Fibroblast of lung (primary cell): ENCODE measurements at regions not wholly inside any gene's neighbourhood (a gene's known extent, or its start where the extent isn't known, plus 50 kb on each side); places are given as distances from the start of the nearest gene placed in this dataset.
A peak's percentile ranks its signal among the peaks of the same experiment; 100 is the strongest.
"Not testable (repeated sequence)": the region's sequence is repeated elsewhere in the genome, so short reads cannot be mapped to it uniquely, and the experiment has no call there.

Experiments
- DNase-seq, 2 donors: peaks; one replicate each; pipeline versions ENCODE4 v3.0.0 to v3.0.0-alpha.2; 2010; ENCODE audit warnings: low read depth in 2 of 2
- H2AFZ ChIP-seq: 2 replicates; pipeline ENCODE4 v1.5.1; 2012; ENCODE audit warnings: low read length, control low read depth, inconsistent platforms
- H3K27ac ChIP-seq: 2 replicates; pipeline ENCODE4 v1.5.1; 2011; ENCODE audit warnings: low read length, control low read depth; ENCODE audit not compliant: insufficient read depth
- H3K27me3 ChIP-seq: 2 replicates; pipeline ENCODE4 v1.5.1; 2011; ENCODE audit warnings: mild to moderate bottlenecking, low read length; ENCODE audit not compliant: control insufficient read depth, insufficient read depth
- H3K36me3 ChIP-seq: 2 replicates; pipeline ENCODE4 v1.5.1; 2011; ENCODE audit warnings: low read length; ENCODE audit not compliant: control insufficient read depth, insufficient read depth
- H3K4me1 ChIP-seq: 2 replicates; pipeline ENCODE4 v1.5.1; 2011; ENCODE audit warnings: low read length; ENCODE audit not compliant: control insufficient read depth, insufficient read depth; ENCODE audit errors: extremely low read depth
- H3K4me2 ChIP-seq: 2 replicates; pipeline ENCODE4 v1.5.1; 2011; ENCODE audit warnings: low read length, control low read depth; ENCODE audit not compliant: insufficient read depth; ENCODE audit errors: extremely low read depth
- H3K4me3 ChIP-seq, 4 experiments: fragments of 200-600 bp in 1 of 4; sonication (generic) in 1 of 4; replicated peaks in 1 of 4; 2 replicates each; pipeline ENCODE4 v1.5.1; 2011 to 2016; ENCODE audit warnings: low read length in 4 of 4, low read depth in 3 of 4, mild to moderate bottlenecking in 3 of 4, control low read depth in 2 of 4, inconsistent platforms in 1 of 4, mixed read lengths in 1 of 4; ENCODE audit not compliant: insufficient read depth in 1 of 4; ENCODE audit errors: control extremely low read depth in 1 of 4
- H3K79me2 ChIP-seq: 2 replicates; pipeline ENCODE4 v1.5.1; 2012; ENCODE audit warnings: mild to moderate bottlenecking, low read length, inconsistent platforms; ENCODE audit not compliant: control insufficient read depth, insufficient read depth
- H3K9ac ChIP-seq: 2 replicates; pipeline ENCODE4 v1.5.1; 2011; ENCODE audit warnings: mild to moderate bottlenecking, low read length, control low read depth; ENCODE audit not compliant: insufficient read depth
- H3K9me3 ChIP-seq: 2 replicates; pipeline ENCODE4 v1.5.1; 2012; ENCODE audit warnings: low read depth, low read length; ENCODE audit not compliant: control insufficient read depth, insufficient read depth
- H4K20me1 ChIP-seq: 2 replicates; pipeline ENCODE4 v1.5.1; 2011; ENCODE audit warnings: low read length; ENCODE audit not compliant: control insufficient read depth, insufficient read depth; ENCODE audit errors: extremely low read depth

GRCh38 chr2:87314622-87315021, 293.0 kb upstream of the PLGLB1 start:
- not testable (repeated sequence) for H3K9me3 ChIP-seq, H3K4me3 ChIP-seq, H3K27ac ChIP-seq, H3K36me3 ChIP-seq, H2AFZ ChIP-seq, DNase-seq, H3K4me2 ChIP-seq, H3K27me3 ChIP-seq, H3K79me2 ChIP-seq, H3K9ac ChIP-seq, H3K4me1 ChIP-seq, H4K20me1 ChIP-seq

- H3K4me2 ChIP-seq, H3K27me3 ChIP-seq, H3K79me2 ChIP-seq, H3K4me1 ChIP-seq, H3K9me3 ChIP-seq, DNase-seq, H3K36me3 ChIP-seq, H4K20me1 ChIP-seq, H3K9ac ChIP-seq, H3K27ac ChIP-seq, H2AFZ ChIP-seq, H3K4me3 ChIP-seq: not testable (repeated sequence)
Measured at GRCh38 chr2:87315183-87315902, 293.7 kb upstream of the PLGLB1 start.

- not testable (repeated sequence) for H3K27ac ChIP-seq, H3K4me1 ChIP-seq
Measured at GRCh38 chr2:87317193-87317592, 295.5 kb upstream of the PLGLB1 start.

GRCh38 chr2:87318814-87319491, 297.3 kb upstream of the PLGLB1 start:
- not testable (repeated sequence) for H3K79me2 ChIP-seq, H3K27ac ChIP-seq, H2AFZ ChIP-seq, H3K27me3 ChIP-seq, H3K4me1 ChIP-seq, H3K36me3 ChIP-seq, H3K4me2 ChIP-seq, H3K4me3 ChIP-seq, H3K9me3 ChIP-seq, H4K20me1 ChIP-seq, H3K9ac ChIP-seq
- peak; percentile 67 to 91 for DNase-seq

More at GRCh38 chr2:87317193-87317592, 295.5 kb upstream of the PLGLB1 start:
- not testable (repeated sequence) for H3K36me3 ChIP-seq, H3K79me2 ChIP-seq, H3K9me3 ChIP-seq, H4K20me1 ChIP-seq, H2AFZ ChIP-seq, H3K9ac ChIP-seq, H3K4me2 ChIP-seq, H3K27me3 ChIP-seq, H3K4me3 ChIP-seq
- peak in 1 of 2 donors; percentile 23 for DNase-seq

GRCh38 chr2:87319705-87320104, 298.1 kb upstream of the PLGLB1 start:
- peak overlapping the region; percentile 57 for H3K27ac ChIP-seq
- not testable (repeated sequence) for H4K20me1 ChIP-seq, H3K27me3 ChIP-seq, DNase-seq, H3K4me3 ChIP-seq, H3K9me3 ChIP-seq, H3K36me3 ChIP-seq, H3K4me2 ChIP-seq, H3K4me1 ChIP-seq, H3K9ac ChIP-seq, H3K79me2 ChIP-seq, H2AFZ ChIP-seq

- not testable (repeated sequence) for H3K27ac ChIP-seq, DNase-seq, H3K9ac ChIP-seq, H2AFZ ChIP-seq, H4K20me1 ChIP-seq, H3K4me2 ChIP-seq, H3K4me1 ChIP-seq, H3K36me3 ChIP-seq, H3K27me3 ChIP-seq, H3K79me2 ChIP-seq, H3K9me3 ChIP-seq, H3K4me3 ChIP-seq
Measured at GRCh38 chr2:87321201-87321600, 299.6 kb upstream of the PLGLB1 start.
